Activated T-helper 1 cell treated with anti-CD3 and anti-CD28 coated beads, Interleukin-12 subunit alpha, Interleukin-12 subunit beta, Interleukin-2, Interleukin-4 antibody, amounts not matched to agents 30 ng/mL and 10 ng/mL and 1 ng/mL, durations not matched to agents 14 hours and 24 hours and 36 hours (primary cell): ENCODE measurements at regions not wholly inside any gene's neighbourhood (a gene's known extent, or its start where the extent isn't known, plus 50 kb on each side); places are given as distances from the start of the nearest gene placed in this dataset.

Experiments used
- DNase-seq: peaks from one replicate; pipeline ENCODE4 v3.0.0; 2021; ENCODE audit warnings: low spot score
- H3K27ac Mint-ChIP-seq: one replicate; pipeline ENCODE4 v1.8.0; 2021; ENCODE audit warnings: mild to moderate bottlenecking, mixed read lengths
- H3K27me3 Mint-ChIP-seq: one replicate; pipeline ENCODE4 v1.8.0; 2022; ENCODE audit warnings: mild to moderate bottlenecking, moderate library complexity, mixed read lengths; ENCODE audit not compliant: insufficient read depth
- H3K36me3 Mint-ChIP-seq: one replicate; pipeline ENCODE4 v1.8.0; 2021; ENCODE audit warnings: low read depth, mixed read lengths
- H3K4me1 Mint-ChIP-seq: one replicate; pipeline ENCODE4 v1.8.0; 2021; ENCODE audit warnings: low read depth, mixed read lengths
- H3K4me3 Mint-ChIP-seq: one replicate; pipeline ENCODE4 v1.8.0; 2021; ENCODE audit warnings: mild to moderate bottlenecking, moderate library complexity, mixed read lengths
- H3K9me3 Mint-ChIP-seq: one replicate; pipeline ENCODE4 v1.8.0; 2021; ENCODE audit warnings: mixed read lengths
- intact Hi-C: fragments of 100-400 bp; cut with micrococcal nuclease; formaldehyde crosslinking; loops from one replicate; pipeline ENCODE4 v1.15.1; 2024

GRCh38 chr16:85971902-85972638, 73.1 kb downstream of the IRF8 start:
- Mint-ChIP-seq H3K36me3 (peaks cover 3% of the 10 kb centered on the region), H3K9me3 (peaks cover 16% of the 10 kb centered on the region), H3K4me1 (peaks cover 34% of the 10 kb centered on the region), H3K27ac (no peak overlapping the region), H3K4me3 (no peak overlapping the region), H3K27me3 (peaks cover 8% of the 10 kb centered on the region)
- intact Hi-C loops: no loop called here
- DNase-seq: no peak

- no peak for DNase-seq
- Mint-ChIP-seq H3K27me3 (peaks cover 11% of the 10 kb centered on the region), H3K36me3 (peaks cover 2% of the 10 kb centered on the region), H3K27ac (no peak overlapping the region), H3K9me3 (peaks cover 16% of the 10 kb centered on the region), H3K4me3 (no peak overlapping the region), H3K4me1 (peaks cover 14% of the 10 kb centered on the region)
- intact Hi-C loops: no loop called here
Measured at GRCh38 chr16:85974428-85975375, 75.7 kb downstream of the IRF8 start.

GRCh38 chr16:85975451-85975981, 76.6 kb downstream of the IRF8 start:
- Mint-ChIP-seq H3K9me3 (peaks cover 16% of the 10 kb centered on the region), H3K4me3 (no peak overlapping the region), H3K27ac (no peak overlapping the region), H3K4me1 (peaks cover 9% of the 10 kb centered on the region), H3K27me3 (peaks cover 8% of the 10 kb centered on the region), H3K36me3 (peaks cover 2% of the 10 kb centered on the region)
- intact Hi-C loops: no loop called here
- no peak for DNase-seq

GRCh38 chr16:85978291-85978775, 79.4 kb downstream of the IRF8 start:
- H3K9me3 Mint-ChIP-seq: peaks cover 11% of the 10 kb centered on the region
- intact Hi-C loops: no loop called here
- H3K4me1 Mint-ChIP-seq: peaks cover 12% of the 10 kb centered on the region
- peaks cover 8% of the 10 kb centered on the region for H3K27me3 Mint-ChIP-seq
- H3K27ac Mint-ChIP-seq: no peak overlapping the region
- H3K4me3 Mint-ChIP-seq: no peak overlapping the region
- peaks cover 4% of the 10 kb centered on the region for H3K36me3 Mint-ChIP-seq
- DNase-seq: no peak

- H3K36me3 Mint-ChIP-seq: peaks cover 4% of the 10 kb centered on the region
- peaks cover 8% of the 10 kb centered on the region for H3K27me3 Mint-ChIP-seq
- no peak overlapping the region for H3K4me3 Mint-ChIP-seq
- H3K9me3 Mint-ChIP-seq: peaks cover 9% of the 10 kb centered on the region
- no peak for DNase-seq
- H3K27ac Mint-ChIP-seq: no peak overlapping the region
- intact Hi-C loops: no loop called here
- peaks cover 12% of the 10 kb centered on the region for H3K4me1 Mint-ChIP-seq
Measured at GRCh38 chr16:85978976-85979375, 80.0 kb downstream of the IRF8 start.

- Mint-ChIP-seq H3K27ac (no peak overlapping the region), H3K4me1 (peaks cover 14% of the 10 kb centered on the region), H3K4me3 (no peak overlapping the region), H3K27me3 (peaks cover 8% of the 10 kb centered on the region), H3K9me3 (peaks cover 3% of the 10 kb centered on the region), H3K36me3 (peaks cover 2% of the 10 kb centered on the region)
- intact Hi-C loops: no loop called here
- no peak for DNase-seq
Measured at GRCh38 chr16:85979605-85980004, 80.6 kb downstream of the IRF8 start.

- H3K4me1 Mint-ChIP-seq: peaks cover 25% of the 10 kb centered on the region
- H3K9me3 Mint-ChIP-seq: no peaks in the 10 kb centered on the region
- peaks cover 6% of the 10 kb centered on the region for H3K27me3 Mint-ChIP-seq
- no peak for DNase-seq
- H3K27ac Mint-ChIP-seq: no peak overlapping the region
- H3K36me3 Mint-ChIP-seq: peaks cover 2% of the 10 kb centered on the region
- intact Hi-C loops: no loop called here
- H3K4me3 Mint-ChIP-seq: no peak overlapping the region
Measured at GRCh38 chr16:85980686-85981085, 81.7 kb downstream of the IRF8 start.

- intact Hi-C loops: no loop called here
- Mint-ChIP-seq H3K27me3 (peaks cover 3% of the 10 kb centered on the region), H3K4me1 (peaks cover 38% of the 10 kb centered on the region)
Measured at GRCh38 chr16:85981826-85982562, 83.0 kb downstream of the IRF8 start.

GRCh38 chr16:85982563-85982939, 83.6 kb downstream of the IRF8 start:
- Mint-ChIP-seq H3K36me3 (peaks cover 2% of the 10 kb centered on the region), H3K9me3 (no peaks in the 10 kb centered on the region), H3K4me1 (peaks cover 42% of the 10 kb centered on the region), H3K27me3 (peaks cover 3% of the 10 kb centered on the region), H3K4me3 (no peak overlapping the region), H3K27ac (no peak overlapping the region)
- intact Hi-C loops: no loop called here
- no peak for DNase-seq

More at GRCh38 chr16:85981826-85982562, 83.0 kb downstream of the IRF8 start:
- H3K9me3 Mint-ChIP-seq: no peaks in the 10 kb centered on the region
- H3K36me3 Mint-ChIP-seq: peaks cover 2% of the 10 kb centered on the region
- no peak overlapping the region for H3K4me3 Mint-ChIP-seq
- no peak overlapping the region for H3K27ac Mint-ChIP-seq
- no peak for DNase-seq

GRCh38 chr16:85983064-85983463, 84.1 kb downstream of the IRF8 start:
- Mint-ChIP-seq H3K36me3 (peaks cover 2% of the 10 kb centered on the region), H3K9me3 (no peaks in the 10 kb centered on the region), H3K4me3 (no peak overlapping the region), H3K27ac (no peak overlapping the region), H3K27me3 (no peaks in the 10 kb centered on the region), H3K4me1 (peaks cover 46% of the 10 kb centered on the region)
- intact Hi-C loops: no loop called here
- DNase-seq: no peak

- Mint-ChIP-seq H3K4me3 (no peak overlapping the region), H3K27ac (no peak overlapping the region), H3K36me3 (peaks cover 2% of the 10 kb centered on the region), H3K9me3 (no peaks in the 10 kb centered on the region), H3K27me3 (no peaks in the 10 kb centered on the region), H3K4me1 (peaks cover 53% of the 10 kb centered on the region)
- intact Hi-C loops: no loop called here
- DNase-seq: no peak
Measured at GRCh38 chr16:85983606-85984230, 84.8 kb downstream of the IRF8 start.

- H3K36me3 Mint-ChIP-seq: peaks cover 2% of the 10 kb centered on the region
- intact Hi-C loops: no loop called here
- H3K4me1 Mint-ChIP-seq: peaks cover 59% of the 10 kb centered on the region
- H3K27me3 Mint-ChIP-seq: peaks cover 1% of the 10 kb centered on the region
- no peak overlapping the region for H3K4me3 Mint-ChIP-seq
- no peak overlapping the region for H3K27ac Mint-ChIP-seq
- no peaks in the 10 kb centered on the region for H3K9me3 Mint-ChIP-seq
- no peak for DNase-seq
Measured at GRCh38 chr16:85984231-85984880, 85.4 kb downstream of the IRF8 start.
